CD4-positive, alpha-beta memory T cell (primary cell): ENCODE measurements at regions not wholly inside any gene's neighbourhood (a gene's known extent, or its start where the extent isn't known, plus 50 kb on each side); places are given as distances from the start of the nearest gene placed in this dataset.
A peak's percentile ranks its signal among the peaks of the same experiment; 100 is the strongest.
"Not testable (repeated sequence)": the region's sequence is repeated elsewhere in the genome, so short reads cannot be mapped to it uniquely, and the experiment has no call there.

Experiments used
- CTCF ChIA-PET: fragments of 350-600 bp; sonication (Branson Sonifier 250); formaldehyde crosslinking; loops from one replicate; lab custom pipeline; 2021; ENCODE audit warnings: inconsistent platforms; ENCODE audit not compliant: partially characterized antibody; lab: Charles Lee
- POLR2A ChIA-PET: fragments of 350-600 bp; sonication (Branson Sonifier 250); formaldehyde crosslinking; loops from one replicate; lab custom pipeline; 2021; ENCODE audit not compliant: partially characterized antibody; lab: Charles Lee
- DNase-seq, 5 donors: peaks; one replicate each; pipeline versions ENCODE4 v3.0.0 to v3.0.0-alpha.2; 2020 to 2022; ENCODE audit warnings: mixed read lengths in 1 of 5
- H3K27ac ChIP-seq: one replicate; pipeline ENCODE4 v1.7.0; 2013; ENCODE audit warnings: low read depth, low read length
- H3K27me3 ChIP-seq: 2 replicates; pipeline ENCODE4 v1.7.0; 2013; ENCODE audit warnings: mild to moderate bottlenecking, low read length, moderate library complexity; ENCODE audit not compliant: insufficient read depth
- H3K36me3 ChIP-seq: 2 replicates; pipeline ENCODE4 v1.7.0; 2013; ENCODE audit warnings: mild to moderate bottlenecking, low read length, moderate library complexity; ENCODE audit not compliant: insufficient read depth
- H3K4me1 ChIP-seq: 2 replicates; pipeline ENCODE4 v1.7.0; 2013; ENCODE audit warnings: mild to moderate bottlenecking, low read length, moderate library complexity; ENCODE audit not compliant: insufficient read depth
- H3K4me3 ChIP-seq, 2 donors: one replicate each; pipeline ENCODE4 v1.7.0; 2013; ENCODE audit warnings: low read length in 2 of 2, mild to moderate bottlenecking in 1 of 2
- H3K9me3 ChIP-seq, 2 donors: one replicate each; pipeline ENCODE4 v1.7.0; 2013; ENCODE audit warnings: low read length in 2 of 2, control low read depth in 1 of 2; ENCODE audit not compliant: control insufficient read depth in 1 of 2
- H3K27ac Mint-ChIP-seq, 7 donors: one replicate each; pipeline ENCODE4 v1.8.0; 2020 to 2021; ENCODE audit warnings: mixed read lengths in 7 of 7, mild to moderate bottlenecking in 6 of 7, inconsistent platforms in 3 of 7, moderate library complexity in 3 of 7
- H3K27me3 Mint-ChIP-seq, 2 donors: one replicate each; pipeline ENCODE4 v1.8.0; 2020 to 2021; ENCODE audit warnings: mixed read lengths in 2 of 2
- H3K36me3 Mint-ChIP-seq, 2 donors: one replicate each; pipeline ENCODE4 v1.8.0; 2020 to 2021; ENCODE audit warnings: mixed read lengths in 2 of 2, inconsistent platforms in 1 of 2, mild to moderate bottlenecking in 1 of 2
- H3K4me1 Mint-ChIP-seq, 4 donors: one replicate each; pipeline ENCODE4 v1.8.0; 2020 to 2021; ENCODE audit warnings: mixed read lengths in 4 of 4, mild to moderate bottlenecking in 1 of 4
- H3K4me3 Mint-ChIP-seq, 8 donors: one replicate each; pipeline ENCODE4 v1.8.0; 2020 to 2021; ENCODE audit warnings: mixed read lengths in 8 of 8, mild to moderate bottlenecking in 7 of 8, moderate library complexity in 6 of 8, inconsistent platforms in 3 of 8
- H3K9me3 Mint-ChIP-seq, 8 donors: one replicate each; pipeline ENCODE4 v1.8.0; 2020 to 2021; ENCODE audit warnings: mixed read lengths in 8 of 8, mild to moderate bottlenecking in 5 of 8, inconsistent platforms in 3 of 8, moderate library complexity in 1 of 8
- intact Hi-C: fragments of 100-400 bp; cut with micrococcal nuclease; formaldehyde crosslinking; loops from one replicate; pipeline ENCODE4 v1.15.1; 2023

DNA sequence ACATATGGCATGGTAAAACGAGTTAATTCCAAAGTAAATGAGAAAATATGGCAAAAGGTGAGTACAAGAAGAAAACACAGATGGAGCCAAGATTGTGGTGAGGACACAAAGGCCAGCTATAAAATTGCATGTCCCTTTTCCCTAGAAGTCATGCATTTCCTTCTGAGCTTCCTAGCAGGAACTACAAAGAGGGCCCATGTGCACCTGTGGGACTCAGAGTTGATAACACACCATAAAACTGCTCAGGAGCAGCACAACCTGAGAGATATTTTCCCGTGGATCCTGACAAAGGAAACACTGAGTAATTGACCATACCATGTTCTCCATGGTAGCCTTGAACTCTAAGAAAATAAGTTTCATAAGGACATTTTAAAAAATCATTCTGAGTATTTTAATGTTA, 228.3 kb downstream of the DLEU7 start:
- Mint-ChIP-seq H3K4me1 (peaks cover 6 to 15% (median 13%) of the 10 kb centered on the region in 4 donors), H3K4me3 (no peak overlapping the region), H3K27ac (peak overlapping the region in 1 of 7 donors; percentile 22), H3K27me3 (peaks cover 0 to 2% of the 10 kb centered on the region in 2 donors), H3K36me3 (no peaks in the 10 kb centered on the region), H3K9me3 (no peaks in the 10 kb centered on the region)
- H3K4me1 ChIP-seq: peaks cover 9% of the 10 kb centered on the region
- intact Hi-C loops: no loop called here
- no peaks in the 10 kb centered on the region for H3K9me3 ChIP-seq
- ChIA-PET POLR2A (no interaction called here), CTCF (interaction anchor here (0.6 kb wide), 1 partner anchor 62 kb away, joined by 3 read pairs; no protein-coding TSS in a partner anchor)
- no peak for DNase-seq
- no peak overlapping the region for H3K4me3 ChIP-seq
- no peak overlapping the region for H3K27ac ChIP-seq
- H3K36me3 ChIP-seq: no peaks in the 10 kb centered on the region
- no peaks in the 10 kb centered on the region for H3K27me3 ChIP-seq

GRCh38 chr13:50616101-50616500, 227.4 kb downstream of the DLEU7 start:
- no peaks in the 10 kb centered on the region for H3K36me3 Mint-ChIP-seq
- H3K27ac Mint-ChIP-seq: no peak overlapping the region

GRCh38 chr13:50617134-50617721, 226.3 kb downstream of the DLEU7 start:
- no peak overlapping the region for H3K4me3 ChIP-seq
- peaks cover 0 to 2% of the 10 kb centered on the region in 2 donors for H3K27me3 Mint-ChIP-seq
- CTCF ChIA-PET: no interaction called here

More at GRCh38 chr13:50616101-50616500, 227.4 kb downstream of the DLEU7 start:
- intact Hi-C loops: no loop called here
- ChIA-PET POLR2A (no interaction called here), CTCF (no interaction called here)
- no peaks in the 10 kb centered on the region for H3K27me3 ChIP-seq
- Mint-ChIP-seq H3K4me1 (peaks cover 2 to 11% (median 10%) of the 10 kb centered on the region in 4 donors), H3K9me3 (no peaks in the 10 kb centered on the region), H3K27me3 (peaks cover 0 to 2% of the 10 kb centered on the region in 2 donors), H3K4me3 (no peak overlapping the region)
- H3K9me3 ChIP-seq: no peaks in the 10 kb centered on the region
- H3K36me3 ChIP-seq: no peaks in the 10 kb centered on the region
- no peak overlapping the region for H3K4me3 ChIP-seq
- no peak overlapping the region for H3K27ac ChIP-seq
- H3K4me1 ChIP-seq: peaks cover 4% of the 10 kb centered on the region
- DNase-seq: no peak

DNA sequence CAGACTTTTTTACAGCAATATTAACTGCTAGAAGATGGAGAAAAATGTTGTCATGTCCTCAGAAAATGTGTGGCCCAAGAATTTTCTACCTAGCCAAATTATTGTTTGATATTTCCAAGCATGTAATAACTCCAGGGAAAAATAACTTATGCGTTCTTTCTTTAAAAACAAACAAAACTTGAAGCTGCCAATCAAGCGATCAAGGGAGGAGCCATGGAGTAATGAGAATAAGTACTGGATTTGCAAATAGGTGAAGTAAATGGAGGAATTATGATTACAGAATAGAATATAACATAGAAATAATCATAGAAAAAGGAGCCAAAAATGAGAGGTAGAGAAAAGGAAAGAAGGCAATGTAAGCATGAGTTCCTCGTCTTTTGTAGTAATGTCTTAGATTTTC, 225.3 kb downstream of the DLEU7 start:
- Histone ChIP-seq H3K27me3 (no peaks in the 10 kb centered on the region), H3K27ac (no peak overlapping the region), H3K4me3 (no peak overlapping the region), H3K4me1 (no peaks in the 10 kb centered on the region), H3K36me3 (no peaks in the 10 kb centered on the region), H3K9me3 (no peaks in the 10 kb centered on the region)
- no peak overlapping the region for H3K4me3 Mint-ChIP-seq
- POLR2A ChIA-PET: no interaction called here
- CTCF ChIA-PET: no interaction called here
- H3K36me3 Mint-ChIP-seq: no peaks in the 10 kb centered on the region
- intact Hi-C loops: no loop called here
- peak overlapping the region in 1 of 7 donors; percentile 15 for H3K27ac Mint-ChIP-seq
- no peaks in the 10 kb centered on the region for H3K9me3 Mint-ChIP-seq
- H3K4me1 Mint-ChIP-seq: peaks cover 0 to 4% (median 0%) of the 10 kb centered on the region in 4 donors
- no peak for DNase-seq
- H3K27me3 Mint-ChIP-seq: peaks cover 0 to 4% of the 10 kb centered on the region in 2 donors

More at GRCh38 chr13:50617134-50617721, 226.3 kb downstream of the DLEU7 start:
- Histone ChIP-seq H3K36me3 (no peaks in the 10 kb centered on the region), H3K9me3 (no peaks in the 10 kb centered on the region), H3K4me1 (no peaks in the 10 kb centered on the region), H3K27me3 (no peaks in the 10 kb centered on the region), H3K27ac (no peak overlapping the region)
- no peak for DNase-seq
- Mint-ChIP-seq H3K4me3 (no peak overlapping the region), H3K27ac (no peak overlapping the region), H3K9me3 (no peaks in the 10 kb centered on the region), H3K36me3 (no peaks in the 10 kb centered on the region), H3K4me1 (peaks cover 0 to 4% (median 1%) of the 10 kb centered on the region in 4 donors)
- intact Hi-C loops: no loop called here
- POLR2A ChIA-PET: interaction anchor here (0.7 kb wide), 1 partner anchor 205 kb away, joined by 3 read pairs; no protein-coding TSS in a partner anchor

GRCh38 chr13:50626101-50626547, 217.4 kb downstream of the DLEU7 start:
- Mint-ChIP-seq H3K4me1 (no peaks in the 10 kb centered on the region), H3K27ac (no peak overlapping the region), H3K4me3 (no peak overlapping the region), H3K36me3 (no peaks in the 10 kb centered on the region), H3K27me3 (peaks cover 3% of the 10 kb centered on the region in 2 donors), H3K9me3 (peaks cover 0 to 2% (median 0%) of the 10 kb centered on the region in 8 donors)
- no peaks in the 10 kb centered on the region for H3K9me3 ChIP-seq
- ChIA-PET CTCF (no interaction called here), POLR2A (no interaction called here)
- intact Hi-C loops: no loop called here
- DNase-seq: no peak
- no peaks in the 10 kb centered on the region for H3K36me3 ChIP-seq
- H3K27me3 ChIP-seq: no peaks in the 10 kb centered on the region
- no peak overlapping the region for H3K4me3 ChIP-seq
- no peaks in the 10 kb centered on the region for H3K4me1 ChIP-seq
- H3K27ac ChIP-seq: no peak overlapping the region

DNA sequence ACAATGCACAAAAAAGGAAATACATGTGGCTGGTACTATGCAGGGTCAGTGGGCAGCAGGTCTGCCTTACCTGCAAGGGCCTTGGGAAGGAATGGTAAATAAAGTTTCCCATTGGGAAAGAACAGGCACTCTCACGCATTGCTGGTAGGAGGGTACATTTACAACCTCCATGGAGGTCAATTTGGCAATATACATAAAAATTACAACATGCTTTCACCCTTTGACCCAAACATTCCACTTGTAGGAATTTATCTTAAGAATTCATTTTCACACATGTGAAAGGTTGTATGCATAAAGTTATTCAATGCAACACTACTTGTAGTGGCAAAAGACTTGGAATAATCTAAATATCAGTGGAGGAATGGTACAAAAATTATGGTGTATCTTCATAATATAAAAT, 216.4 kb downstream of the DLEU7 start:
- Mint-ChIP-seq H3K27ac (no peak overlapping the region), H3K9me3 (peaks cover 0 to 2% (median 0%) of the 10 kb centered on the region in 8 donors), H3K4me3 (no peak overlapping the region), H3K4me1 (no peaks in the 10 kb centered on the region), H3K36me3 (no peaks in the 10 kb centered on the region), H3K27me3 (peaks cover 3% of the 10 kb centered on the region in 2 donors)
- DNase-seq: no peak
- no peaks in the 10 kb centered on the region for H3K27me3 ChIP-seq
- no peaks in the 10 kb centered on the region for H3K36me3 ChIP-seq
- H3K4me1 ChIP-seq: no peaks in the 10 kb centered on the region
- POLR2A ChIA-PET: no interaction called here
- CTCF ChIA-PET: no interaction called here
- no peak overlapping the region for H3K4me3 ChIP-seq
- no peak overlapping the region for H3K27ac ChIP-seq
- intact Hi-C loops: no loop called here
- no peaks in the 10 kb centered on the region for H3K9me3 ChIP-seq

GRCh38 chr13:50628512-50628911, 215.0 kb downstream of the DLEU7 start:
- H3K27me3 ChIP-seq, H3K4me3 Mint-ChIP-seq, H3K27me3 Mint-ChIP-seq, H3K4me1 ChIP-seq, H3K27ac Mint-ChIP-seq, H3K36me3 ChIP-seq, H3K4me3 ChIP-seq, CTCF ChIA-PET, H3K27ac ChIP-seq, H3K36me3 Mint-ChIP-seq, intact Hi-C loops, H3K9me3 ChIP-seq, H3K4me1 Mint-ChIP-seq, H3K9me3 Mint-ChIP-seq, DNase-seq: not testable (repeated sequence)
- POLR2A ChIA-PET: interaction anchor here (0.6 kb wide), 1 partner anchor 625 kb away, joined by 3 read pairs; no protein-coding TSS in a partner anchor
